Hematopoietic multipotent progenitor cell treated with erythropoietin and hydrocortisone succinate and interleukin-3 and kit ligand, for 8 days (in vitro differentiated cells): ENCODE measurements at regions not wholly inside any gene's neighbourhood (a gene's known extent, or its start where the extent isn't known, plus 50 kb on each side); places are given as distances from the start of the nearest gene placed in this dataset.
"Not testable (repeated sequence)": the region's sequence is repeated elsewhere in the genome, so short reads cannot be mapped to it uniquely, and the experiment has no call there.

Experiments
- DNase-seq: peaks from one replicate; pipeline ENCODE4 v3.0.0-alpha.2; 2015

DNA sequence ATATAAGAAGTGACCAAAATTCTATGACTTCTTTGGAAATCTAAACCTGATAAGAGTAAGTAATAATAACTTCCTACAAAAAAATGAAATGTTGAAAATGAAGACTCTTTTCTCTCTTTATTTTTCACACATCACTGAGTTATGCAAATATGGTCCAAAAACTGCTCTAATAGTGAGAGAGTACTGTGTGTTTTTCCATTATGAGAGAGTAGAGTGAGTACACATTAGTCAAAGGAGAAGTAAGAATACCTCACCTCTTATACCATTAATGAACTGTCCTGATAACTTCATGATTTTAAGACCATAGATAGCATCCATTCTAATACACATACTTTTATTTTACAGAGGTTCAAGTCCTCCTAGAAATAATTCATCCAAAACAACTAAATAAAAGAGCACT is 1310.2 kb downstream of the SI start:
- no peak for DNase-seq

DNA sequence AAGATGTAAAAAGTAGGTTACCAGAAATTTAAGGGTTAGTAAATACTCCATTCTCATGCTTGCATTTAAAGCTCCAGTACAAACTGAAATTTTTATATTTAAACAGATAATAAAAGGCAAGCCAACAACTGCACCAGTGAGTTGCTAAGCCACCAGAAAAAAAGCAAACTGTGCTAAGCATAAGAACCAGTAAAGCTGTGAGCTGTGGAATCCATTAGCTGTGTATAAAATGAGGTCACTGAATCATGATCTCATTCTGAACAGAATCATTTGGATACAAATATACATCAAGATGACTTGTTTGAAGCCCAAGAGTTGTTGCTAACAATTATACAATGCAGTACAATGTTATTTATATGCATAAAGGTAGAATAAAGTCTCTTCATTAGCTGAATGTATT is 1312.2 kb downstream of the SI start:
- no peak for DNase-seq

DNA sequence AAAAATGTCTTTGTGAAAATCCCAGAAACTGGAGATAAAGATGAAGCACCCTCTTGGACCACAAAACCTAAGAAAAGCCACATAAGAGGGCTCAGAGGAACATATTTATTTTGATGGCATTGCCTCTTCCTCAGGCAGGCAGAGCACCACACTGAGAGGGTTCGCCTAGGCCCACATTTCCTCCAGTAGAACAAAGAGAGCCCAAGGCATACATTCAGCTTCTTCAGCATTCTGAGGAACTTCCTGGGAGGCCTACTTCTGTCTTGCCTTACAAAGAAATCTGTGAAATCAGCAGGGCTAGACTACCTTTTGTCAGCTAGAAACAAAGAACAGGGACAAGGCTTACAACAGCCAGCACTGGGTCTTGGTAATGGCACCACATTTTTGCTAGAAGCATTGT is 1325.3 kb downstream of the SI start:
- no peak for DNase-seq

DNA sequence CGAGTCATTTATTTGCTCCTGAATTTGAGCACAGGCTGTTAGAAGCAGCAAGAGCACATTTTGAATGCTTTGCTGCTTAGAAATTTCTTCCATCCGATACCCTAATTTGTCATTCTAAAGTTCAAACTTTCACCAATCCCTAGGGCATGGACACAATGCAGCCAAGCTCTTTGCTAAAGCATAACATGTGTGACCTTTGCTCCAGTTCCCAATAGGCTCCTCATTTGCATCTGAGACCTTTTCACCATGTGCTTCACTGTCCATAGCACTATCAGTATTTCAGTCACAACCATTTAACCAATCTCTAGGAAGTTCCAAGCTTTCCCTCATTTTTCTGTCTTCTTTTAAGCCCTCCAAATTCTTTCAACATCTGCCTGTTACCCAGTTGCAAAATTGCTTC is 1333.1 kb downstream of the SI start:
- DNase-seq, result no peak

DNA sequence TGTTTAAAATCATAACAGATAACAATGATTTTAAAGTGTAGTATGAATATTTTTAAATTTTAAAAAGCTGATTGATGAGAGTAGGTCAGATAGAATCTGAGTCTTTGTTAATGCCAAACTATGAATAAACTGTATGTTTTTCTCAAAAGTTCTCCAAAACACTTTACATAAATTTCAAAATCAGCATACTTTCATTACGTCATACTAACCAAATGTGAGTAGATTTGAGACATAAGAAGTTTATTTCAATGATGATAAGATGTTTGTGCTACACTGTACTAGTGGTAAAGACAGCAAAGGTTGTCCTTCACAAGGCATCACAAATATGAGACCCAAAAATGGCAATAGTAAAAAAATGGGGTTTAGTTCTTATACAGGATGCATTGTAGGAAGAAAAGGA is 1342.9 kb downstream of the SI start:
- DNase-seq, result no peak

DNA sequence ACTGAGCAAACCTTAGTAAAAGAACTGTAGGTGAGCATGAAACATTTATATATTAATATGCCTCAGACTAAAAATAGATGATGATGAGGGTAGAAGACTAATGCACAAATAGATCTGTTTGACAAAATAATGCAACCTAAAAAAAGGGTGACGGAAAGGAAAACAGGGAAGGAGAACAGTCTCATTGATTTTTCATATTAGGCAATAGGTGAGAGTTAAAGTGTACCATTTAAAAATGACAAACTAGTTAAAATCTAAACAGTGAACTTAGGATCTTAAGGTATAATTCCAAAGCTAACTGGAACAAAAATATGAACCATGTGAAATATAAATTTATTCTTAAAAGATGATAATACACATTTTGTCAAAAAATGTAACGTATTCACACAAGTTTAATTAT is 1347.6 kb downstream of the SI start:
- DNase-seq, result no peak

DNA sequence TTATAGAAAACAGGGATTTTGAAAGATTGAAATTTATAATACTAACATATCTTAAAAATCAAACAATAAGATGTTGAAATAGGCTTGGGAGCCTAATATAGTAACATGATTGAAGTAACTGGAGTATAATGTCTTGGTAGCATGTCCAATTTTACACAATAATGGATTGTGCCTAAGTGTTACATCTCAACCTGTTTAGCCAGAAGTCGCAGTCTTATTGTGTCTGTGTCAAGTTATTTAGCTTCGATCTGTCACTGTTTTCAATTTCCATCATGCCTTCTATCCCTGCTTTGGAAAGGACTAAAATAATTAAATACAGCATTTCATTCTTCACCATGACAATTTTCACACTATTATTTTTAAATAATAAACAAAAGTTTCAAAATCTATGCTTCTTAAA is 1352.2 kb downstream of the SI start:
- DNase-seq, result no peak

DNA sequence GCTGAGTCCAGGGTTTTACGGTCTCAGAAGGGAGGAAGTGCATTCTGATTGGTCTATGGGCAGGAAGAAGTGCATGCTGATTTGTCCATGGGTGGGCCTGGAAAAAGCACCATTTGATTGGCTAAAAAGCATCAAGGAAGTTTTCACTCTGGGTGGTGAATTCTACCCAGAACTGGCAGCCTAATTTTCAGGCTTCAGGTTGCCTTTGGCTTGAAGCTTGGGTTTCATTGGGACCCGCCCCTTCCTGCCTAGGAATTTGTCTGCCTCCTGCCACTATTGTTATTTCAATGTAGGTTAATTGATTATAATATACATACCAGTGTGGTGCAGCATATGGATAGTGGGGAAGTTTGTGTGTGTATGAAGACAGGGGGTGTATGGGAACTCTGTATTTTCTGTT is 1355.9 kb downstream of the SI start:
- no peak for DNase-seq

DNA sequence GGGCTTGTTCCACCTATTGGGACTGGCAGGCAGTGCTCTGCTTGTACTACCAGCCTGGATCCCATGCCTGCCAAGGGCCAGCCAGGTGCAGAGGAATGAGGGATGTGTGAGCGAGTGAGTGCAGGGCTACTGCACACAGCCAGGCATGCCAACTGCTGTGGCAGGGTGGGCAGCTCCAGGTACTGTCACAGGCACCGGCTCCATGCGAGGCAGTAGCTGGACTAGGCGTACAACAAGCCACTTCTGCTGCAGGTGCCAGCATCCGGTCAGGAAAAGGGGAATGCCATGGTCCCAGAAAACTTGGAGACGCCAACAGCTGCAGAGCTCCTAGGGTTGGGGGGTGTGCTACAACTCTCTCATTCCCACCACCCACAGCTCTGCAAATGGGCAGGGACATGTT is 1356.7 kb downstream of the SI start:
- DNase-seq, result no peak

DNA sequence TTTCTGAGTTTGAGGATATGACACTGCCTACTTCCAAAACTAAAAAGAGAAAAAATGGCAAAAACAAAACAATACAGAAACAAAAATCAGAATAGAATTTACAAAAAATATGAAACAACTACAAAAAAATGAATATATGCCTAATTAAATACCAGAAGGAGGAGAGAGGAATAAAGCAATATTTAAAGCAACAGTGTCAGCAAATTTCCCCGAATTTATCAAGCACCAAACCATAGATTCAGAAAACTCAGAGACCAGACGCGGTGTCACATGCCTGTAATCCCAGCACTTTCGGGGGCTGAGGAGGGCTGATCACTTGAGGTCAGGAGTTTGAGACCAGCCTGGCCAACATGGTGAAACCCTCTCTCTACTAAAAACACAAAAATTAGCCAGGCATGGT is 1360.9 kb downstream of the SI start:
- no peak for DNase-seq

DNA sequence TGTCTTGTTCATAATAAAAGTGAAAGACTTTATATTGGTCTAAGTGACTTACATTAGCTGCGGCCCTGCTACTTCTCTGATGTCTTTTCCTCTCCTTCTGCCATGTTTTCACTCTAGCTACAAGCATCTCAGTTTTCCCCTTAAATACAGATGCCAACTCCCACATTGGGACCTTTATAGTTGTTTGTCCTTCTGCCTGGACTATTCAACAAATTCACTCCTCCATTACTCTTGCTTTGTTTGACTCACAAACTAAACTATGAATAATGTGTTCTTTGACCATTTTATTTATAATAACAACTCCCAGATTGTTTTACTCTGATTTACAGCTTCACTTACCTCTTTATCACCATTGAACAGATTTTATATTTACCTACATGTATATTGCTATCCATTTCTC is 1369.9 kb downstream of the SI start:
- no peak for DNase-seq

DNA sequence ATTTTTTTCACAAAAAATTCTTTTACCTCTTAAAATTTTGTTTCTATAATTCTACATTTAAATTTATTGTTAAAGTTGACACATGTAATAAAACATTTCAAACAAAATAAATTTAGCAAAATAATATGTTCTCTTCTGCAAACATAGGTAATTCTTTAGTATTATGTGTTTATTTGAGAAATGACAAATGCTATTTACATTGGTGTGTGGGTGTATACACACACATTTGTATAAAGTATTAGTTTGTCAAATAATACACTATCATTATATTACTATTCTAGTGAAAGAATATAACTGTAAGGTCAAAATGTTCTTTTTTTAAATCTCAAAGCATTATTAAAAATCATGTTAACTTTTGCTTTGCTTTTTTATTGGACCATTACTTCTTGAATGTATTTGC is 1370.6 kb downstream of the SI start:
- no peak for DNase-seq

DNA sequence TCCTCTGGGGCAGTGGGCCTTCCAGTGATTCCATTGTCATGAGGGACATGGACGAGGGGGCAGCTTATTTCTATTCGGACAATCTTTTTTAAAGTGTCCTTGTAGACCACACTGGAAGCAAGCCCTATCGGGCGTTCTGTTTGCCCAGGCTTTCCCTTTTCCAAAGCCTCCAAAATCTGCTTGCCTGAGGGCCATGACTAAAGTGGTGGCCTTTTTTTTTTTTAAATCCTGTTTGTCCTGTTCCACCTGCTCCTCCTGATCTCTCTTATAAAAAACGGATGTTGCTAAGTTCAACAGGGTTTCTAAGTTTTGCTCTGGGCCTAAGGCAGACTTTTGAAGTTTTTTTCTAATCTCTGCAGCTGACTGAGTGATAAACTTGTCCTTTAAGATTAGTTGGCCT is 1380.1 kb downstream of the SI start:
- not testable (repeated sequence) for DNase-seq

DNA sequence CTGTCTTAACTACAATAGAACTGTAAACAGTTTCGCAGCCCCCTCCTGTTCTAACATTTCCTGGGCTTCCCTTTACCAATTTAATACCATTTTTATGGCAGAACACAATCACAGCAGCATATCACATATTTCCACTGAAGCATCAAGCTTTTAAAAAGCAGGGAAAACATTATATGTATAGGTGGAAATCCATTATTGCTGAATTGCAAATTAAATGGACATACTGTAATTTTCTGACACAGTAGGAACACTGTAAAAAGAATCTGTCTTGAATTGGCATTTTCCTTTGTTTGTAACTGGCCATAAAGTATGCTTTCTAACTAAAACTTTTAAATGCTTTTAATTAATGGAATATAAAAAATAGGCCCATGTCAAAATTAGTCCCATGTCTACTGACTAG is 1385.8 kb downstream of the SI start:
- DNase-seq, result no peak

DNA sequence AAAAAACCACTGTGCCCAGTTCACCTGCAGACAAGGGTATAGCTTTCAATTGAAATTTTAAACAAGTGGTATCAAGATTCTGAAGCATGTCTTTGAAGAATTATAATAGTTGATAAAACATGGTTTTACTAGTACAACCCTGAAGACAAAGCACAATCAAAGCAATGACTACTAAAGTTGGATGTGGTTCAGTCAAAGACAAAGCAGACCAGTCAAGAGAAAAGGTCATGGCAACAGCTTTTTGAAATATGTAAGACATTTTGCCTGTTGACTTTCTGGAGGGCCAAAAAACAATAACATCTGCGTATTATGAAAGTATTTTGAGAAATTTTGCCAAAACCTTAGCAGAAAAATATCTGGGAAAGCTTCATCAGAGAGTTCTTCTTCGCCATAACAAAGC is 1393.6 kb downstream of the SI start:
- no peak for DNase-seq

DNA sequence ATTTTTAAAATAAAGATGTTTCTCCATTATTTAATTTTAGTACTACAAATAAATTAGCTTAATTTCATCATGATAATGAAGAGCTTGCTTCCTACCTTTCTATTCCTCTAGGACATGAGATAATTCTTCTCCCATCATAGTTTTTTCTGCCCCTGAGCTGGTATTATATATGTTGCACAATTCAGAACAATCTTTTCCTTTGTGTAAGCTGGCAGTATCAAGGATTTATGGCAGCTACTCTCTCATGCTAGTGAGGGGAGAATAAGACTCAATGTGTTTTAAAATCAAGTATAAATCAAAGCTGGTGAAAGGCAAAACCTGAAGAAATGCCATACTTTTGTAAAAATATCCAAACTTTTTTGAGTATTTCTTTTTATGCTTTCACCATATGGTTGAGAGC is 1405.3 kb downstream of the SI start:
- DNase-seq, result no peak

DNA sequence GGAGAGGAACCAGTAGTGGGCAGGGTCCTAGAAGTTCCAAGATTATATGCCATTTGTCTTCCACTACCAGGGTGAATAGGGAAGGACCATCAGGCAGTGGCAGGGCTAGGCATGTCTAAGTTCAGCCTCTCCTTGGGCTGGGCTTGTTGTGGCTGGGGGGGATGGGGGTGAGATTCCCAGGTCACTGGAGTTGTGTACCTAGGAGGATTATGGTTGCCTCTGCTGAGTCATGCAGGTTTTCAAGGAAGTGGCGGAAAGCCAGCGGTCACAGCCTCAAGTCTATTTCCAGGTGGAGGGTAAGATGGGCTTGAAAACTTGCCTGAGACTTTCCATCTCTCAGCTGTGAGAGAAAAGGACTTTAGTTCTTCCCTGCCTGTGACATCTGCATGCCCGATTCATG is 1407.1 kb downstream of the SI start:
- no peak for DNase-seq

DNA sequence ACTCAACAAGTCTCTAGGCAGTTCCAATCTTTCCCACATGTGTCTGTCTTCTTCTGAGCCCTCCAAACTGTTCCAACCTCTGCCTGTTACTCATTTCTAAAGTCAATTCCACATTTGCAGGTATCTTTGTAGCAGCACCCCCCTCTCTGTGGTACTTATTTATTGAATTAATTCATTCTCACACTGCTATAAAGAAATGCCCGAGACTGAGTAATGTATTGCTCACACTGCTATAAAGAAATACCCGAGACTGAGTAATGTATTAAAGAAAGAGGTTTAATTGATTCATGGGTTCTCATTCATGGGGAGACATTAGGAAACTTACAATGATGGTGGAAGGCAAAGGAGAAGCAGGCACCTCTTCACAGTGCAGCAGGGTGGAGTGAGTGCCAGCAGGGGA is 1413.8 kb downstream of the SI start:
- no peak for DNase-seq

DNA sequence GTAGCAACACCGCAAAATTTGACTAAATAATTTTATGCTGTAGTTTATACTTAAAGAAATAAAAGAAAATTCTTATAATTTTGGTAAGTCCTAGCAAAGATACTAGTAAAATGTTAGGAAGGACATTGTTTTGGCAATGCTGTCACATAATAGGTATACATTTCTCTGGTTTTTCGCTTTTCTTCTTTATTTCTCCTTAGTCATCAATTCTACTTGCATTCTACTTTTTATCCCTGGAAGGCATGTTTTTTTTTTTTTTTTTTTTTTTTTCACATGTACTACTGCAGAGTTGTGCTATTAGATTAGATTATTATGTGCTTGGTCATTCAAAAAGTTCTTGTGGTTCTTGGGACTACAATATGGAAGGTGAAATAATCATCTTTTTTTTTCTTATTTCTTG is 1421.2 kb downstream of the SI start:
- DNase-seq, result no peak

DNA sequence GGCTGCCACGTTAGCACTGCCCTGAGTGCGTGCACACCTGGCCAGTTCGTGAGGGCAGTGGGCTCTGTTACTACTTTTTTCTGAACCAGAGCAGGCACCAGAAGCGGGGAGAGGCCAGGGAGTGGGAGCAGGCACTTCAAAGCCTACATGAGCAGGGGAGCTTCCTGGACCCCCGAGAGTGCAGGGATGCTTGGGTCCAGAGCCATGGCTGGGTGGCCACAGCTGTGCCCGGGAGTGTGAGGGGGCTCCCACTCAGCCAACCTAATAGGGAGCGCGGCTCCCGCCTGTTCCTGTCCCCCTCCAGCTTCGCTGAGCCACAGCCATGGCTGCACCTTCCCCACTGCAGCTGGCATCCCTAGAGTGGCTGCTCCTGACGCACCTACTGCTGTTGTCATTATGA is 1423.3 kb downstream of the SI start:
- DNase-seq, result no peak

DNA sequence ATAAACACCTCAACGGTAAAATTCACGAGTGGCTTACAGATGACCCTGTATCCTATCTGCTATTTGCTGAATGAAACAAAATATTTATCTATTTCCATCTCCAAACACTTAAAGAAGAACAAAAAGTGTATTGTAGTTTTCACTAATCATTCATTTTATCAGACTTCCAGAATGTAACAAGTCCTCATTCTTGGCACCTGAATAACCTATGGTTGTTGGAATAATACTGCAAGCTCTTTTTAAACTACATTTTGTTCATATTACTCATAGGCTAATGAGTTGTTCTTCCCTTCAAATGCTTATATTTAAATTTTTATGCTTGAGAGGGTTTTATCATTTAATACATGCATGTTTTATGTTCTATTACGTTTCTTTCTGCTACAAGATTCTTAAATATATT is 1434.1 kb downstream of the SI start:
- DNase-seq, result no peak

DNA sequence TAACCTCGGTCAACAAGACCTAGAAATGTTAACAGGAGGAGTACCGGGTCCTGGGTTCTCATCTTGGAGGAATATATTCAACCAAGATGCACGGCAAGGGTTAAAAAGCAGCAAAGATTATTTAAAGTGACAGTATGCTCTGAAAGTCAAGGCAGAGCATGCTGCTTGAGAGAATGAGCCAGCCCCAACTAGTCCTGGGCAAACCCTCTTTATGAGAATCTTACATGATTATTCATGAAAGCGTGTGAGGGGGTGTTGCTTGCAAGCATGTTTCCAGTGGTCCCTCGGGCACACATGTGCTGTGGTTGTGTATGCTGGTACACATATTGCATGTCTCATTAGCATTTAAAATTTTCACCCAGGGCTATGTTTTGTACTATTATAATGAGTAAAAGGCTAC is 1445.6 kb downstream of the SI start:
- DNase-seq, result no peak

DNA sequence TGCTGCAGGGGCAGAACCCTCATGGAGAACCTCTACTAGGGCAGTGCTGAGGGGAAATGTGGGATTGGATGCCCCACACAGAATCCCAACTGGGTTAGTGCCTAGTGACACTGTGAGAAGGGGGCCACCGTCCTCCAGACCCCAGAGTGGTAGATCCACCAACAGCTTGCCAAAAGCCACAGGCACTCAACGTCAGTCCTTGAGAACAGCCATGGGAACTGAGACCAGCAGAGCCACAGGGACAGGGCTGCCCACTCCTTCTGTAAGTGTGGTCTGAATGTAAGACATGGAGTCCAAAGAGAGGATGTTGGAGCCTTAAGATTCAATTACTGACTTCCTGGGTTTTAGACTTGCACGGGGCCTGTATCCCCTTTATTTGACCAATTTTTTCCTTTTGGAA is 1451.5 kb downstream of the SI start:
- DNase-seq, result no peak

DNA sequence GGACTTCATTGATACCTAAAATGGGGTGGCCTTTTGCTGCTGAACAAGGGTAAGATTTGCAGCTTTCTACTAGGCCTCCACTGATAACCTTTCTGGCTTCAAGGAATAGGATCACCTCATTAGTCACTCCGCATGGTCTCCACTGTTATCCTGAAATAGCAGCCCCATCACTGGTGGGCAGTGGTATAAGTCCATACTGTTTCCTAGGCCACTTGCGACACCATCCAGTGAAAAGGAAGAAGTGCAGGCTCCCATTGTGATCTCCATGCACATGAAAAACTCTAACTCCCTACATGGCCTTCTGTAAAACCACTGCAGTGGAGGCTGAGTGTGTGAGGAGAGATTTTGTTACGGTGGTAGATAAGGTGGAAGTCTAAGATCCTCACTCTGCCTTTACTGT is 1455.9 kb downstream of the SI start:
- no peak for DNase-seq

DNA sequence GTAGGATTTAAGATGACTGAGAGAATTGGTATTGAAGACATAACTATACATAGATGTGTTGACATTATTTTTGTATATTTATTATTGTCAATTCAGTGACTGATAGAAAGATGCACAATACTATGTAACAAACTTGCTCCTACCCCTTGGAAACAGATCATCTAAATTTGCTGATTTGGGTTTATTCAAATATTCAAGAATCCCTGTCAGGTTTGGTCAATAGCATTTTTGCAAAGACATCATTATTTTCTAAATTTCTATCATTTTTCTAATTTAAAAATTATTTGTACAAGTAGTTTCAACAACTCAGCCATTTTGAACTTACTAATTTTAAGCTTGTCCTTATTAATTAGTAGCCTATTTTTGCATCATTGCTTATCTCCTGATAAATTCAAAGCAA is 1463.4 kb downstream of the SI start:
- DNase-seq, result no peak

DNA sequence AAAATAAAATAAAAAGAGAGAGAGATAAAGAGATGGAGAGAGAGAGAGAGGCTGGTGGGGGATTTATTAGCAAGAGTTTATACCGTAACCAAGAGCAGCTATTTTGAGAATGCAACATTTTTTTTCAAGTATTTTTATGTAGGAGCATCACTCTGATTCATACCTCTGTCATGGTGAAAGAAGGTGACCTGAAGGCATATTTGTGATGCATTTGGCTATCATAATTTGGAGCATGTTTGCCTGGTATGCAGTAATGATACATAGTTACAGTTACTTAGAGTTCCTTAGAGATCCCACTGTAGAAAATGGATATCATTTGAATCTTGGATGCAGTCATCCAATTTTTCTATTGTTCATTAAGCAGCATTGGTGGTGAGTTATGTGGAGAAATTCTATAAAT is 1472.4 kb downstream of the SI start:
- no peak for DNase-seq

DNA sequence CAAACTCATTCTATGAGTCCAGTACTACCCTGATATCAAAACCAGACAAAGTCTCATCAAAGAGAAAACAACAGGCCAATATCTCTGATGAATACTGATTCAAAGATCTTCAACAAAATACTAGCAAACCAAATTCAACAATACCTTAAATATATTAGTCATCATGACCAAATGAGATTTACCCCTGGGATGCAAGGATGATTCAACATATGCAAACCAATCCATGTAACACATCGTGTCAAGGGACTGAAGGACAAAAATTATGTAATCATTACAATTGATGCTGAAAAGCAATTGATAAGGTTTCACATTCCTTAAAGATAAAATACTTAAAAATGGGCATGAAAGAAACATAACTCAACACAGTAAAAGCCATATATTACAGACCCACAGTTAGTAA is 1476.9 kb downstream of the SI start:
- DNase-seq, result no peak
